Ascending aorta (tissue), 2 donors: ENCODE measurements at regions not wholly inside any gene's neighbourhood (a gene's known extent, or its start where the extent isn't known, plus 50 kb on each side); places are given as distances from the start of the nearest gene placed in this dataset.

Experiments
- DNase-seq, 2 donors: peaks; one replicate each; pipeline ENCODE4 v3.0.0-alpha.2; 2019; ENCODE audit warnings: low spot score in 2 of 2
- H3K27ac ChIP-seq, 2 donors: fragments of 200-600 bp; sonication (generic); one replicate each; pipeline ENCODE4 v1.5.1; 2016 to 2017; ENCODE audit warnings: mild to moderate bottlenecking in 1 of 2
- H3K27me3 ChIP-seq: fragments of 200-600 bp; sonication (generic); one replicate; pipeline ENCODE4 v1.5.1; 2017
- H3K36me3 ChIP-seq, 2 donors: fragments of 200-600 bp; sonication (generic); one replicate each; pipeline ENCODE4 v1.5.1; 2016
- H3K4me1 ChIP-seq, 2 donors: fragments of 200-600 bp; sonication (generic); one replicate each; pipeline ENCODE4 v1.5.1; 2016 to 2017; ENCODE audit warnings: mild to moderate bottlenecking in 1 of 2
- H3K4me3 ChIP-seq, 2 donors: fragments of 200-600 bp; sonication (generic); one replicate each; pipeline ENCODE4 v1.5.1; 2016 to 2017; ENCODE audit warnings: mild to moderate bottlenecking in 1 of 2
- H3K9me3 ChIP-seq, 2 donors: fragments of 200-600 bp; sonication (generic); one replicate each; pipeline ENCODE4 v1.5.1; 2016
- CTCF ChIP-seq, 3 experiments: fragments of 200-600 bp in 2 of 3; fragments of 450-650 bp in 1 of 3; sonication (generic) in 2 of 3; IDR thresholded peaks; one replicate each; pipeline ENCODE4 v1.5.1; 2016 to 2019; ENCODE audit warnings: antibody characterized with exemption in 3 of 3, mild to moderate bottlenecking in 1 of 3, moderate library complexity in 1 of 3
- intact Hi-C: fragments of 100-400 bp; cut with DNase I; formaldehyde crosslinking; loops from one replicate; pipeline ENCODE4 v1.15.1; 2023

- no peak for TF ChIP-seq CTCF (IDR thresholded peaks at IDR 0.05)
- H3K27me3 ChIP-seq = no peaks in the 10 kb centered on the region
- no peaks in the 10 kb centered on the region for H3K36me3 ChIP-seq
- no peak overlapping the region for H3K27ac ChIP-seq
- H3K4me1 ChIP-seq = no peaks in the 10 kb centered on the region
- H3K4me3 ChIP-seq = no peak overlapping the region
- intact Hi-C loops = no loop called here
- no peaks in the 10 kb centered on the region for H3K9me3 ChIP-seq
- DNase-seq = no peak
These were observed 635.6 kb upstream of the SLITRK5 start for GRCh38 chr13:87035526-87035925.

DNA sequence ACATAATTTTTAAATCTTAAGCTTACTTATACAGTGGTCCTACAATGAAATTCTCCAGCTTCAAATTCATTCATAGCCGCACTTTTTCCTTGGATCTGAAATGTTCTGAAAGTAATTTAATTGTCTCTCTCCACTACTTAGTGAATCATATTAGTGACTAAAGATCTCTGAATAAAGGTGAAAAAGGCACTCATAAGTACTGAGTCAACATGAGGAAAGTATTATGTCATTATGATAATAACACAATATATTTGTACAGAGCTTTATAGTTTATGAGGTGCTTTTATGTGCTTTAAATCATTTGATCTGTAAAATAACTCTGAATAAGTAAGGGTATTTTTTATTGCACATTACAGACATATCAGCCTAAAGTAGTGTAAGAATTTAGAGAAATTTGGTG lies 628.2 kb upstream of the SLITRK5 start:
- no peak overlapping the region for H3K27ac ChIP-seq
- H3K9me3 ChIP-seq = no peaks in the 10 kb centered on the region
- no peak for TF ChIP-seq CTCF (IDR thresholded peaks at IDR 0.05)

GRCh38 chr13:87052731-87053130 lies 618.4 kb upstream of the SLITRK5 start:
- no peaks in the 10 kb centered on the region for H3K9me3 ChIP-seq
- DNase-seq = no peak
- no peak for TF ChIP-seq CTCF (IDR thresholded peaks at IDR 0.05)
- intact Hi-C loops = no loop called here
- H3K36me3 ChIP-seq = no peaks in the 10 kb centered on the region
- no peaks in the 10 kb centered on the region for H3K4me1 ChIP-seq
- no peaks in the 10 kb centered on the region for H3K27me3 ChIP-seq
- H3K27ac ChIP-seq = no peak overlapping the region
- no peak overlapping the region for H3K4me3 ChIP-seq

More for the DNA sequence above, 628.2 kb upstream of the SLITRK5 start:
- no peaks in the 10 kb centered on the region for H3K27me3 ChIP-seq
- H3K4me3 ChIP-seq = no peak overlapping the region
- no peaks in the 10 kb centered on the region for H3K36me3 ChIP-seq
- intact Hi-C loops = no loop called here
- DNase-seq = no peak
- no peaks in the 10 kb centered on the region for H3K4me1 ChIP-seq

DNA sequence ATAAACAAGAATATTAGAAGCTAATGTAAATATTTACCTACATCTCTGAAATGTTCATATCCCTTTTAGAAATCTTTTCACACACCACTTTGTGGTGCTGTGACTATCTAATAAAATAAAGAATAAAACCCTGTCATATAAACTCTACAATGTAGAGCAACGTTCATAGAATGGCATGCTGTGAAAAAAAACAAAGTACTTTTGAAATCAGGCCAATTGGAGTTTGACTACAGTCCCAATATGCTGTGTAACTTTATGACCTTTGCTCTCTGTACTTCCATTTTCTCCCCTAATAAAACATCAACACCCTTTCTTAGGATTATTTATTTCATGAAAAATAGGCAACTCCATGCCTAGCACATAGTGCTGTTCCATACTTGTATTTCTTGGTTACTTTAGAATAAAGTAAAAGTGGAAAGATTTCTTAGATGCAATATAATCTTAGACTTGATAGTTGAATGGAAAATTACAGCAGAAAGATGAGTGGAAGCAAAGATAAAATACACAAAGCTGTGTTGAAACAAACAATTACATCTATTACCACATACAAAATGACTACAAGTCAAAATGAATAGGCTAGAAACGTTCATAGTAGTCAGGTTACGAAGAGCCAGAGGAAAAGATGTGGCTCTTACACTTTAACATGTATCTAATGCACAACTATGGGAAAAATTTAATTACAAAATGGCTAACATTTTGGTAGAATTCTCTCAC lies 613.2 kb upstream of the SLITRK5 start:
- Histone ChIP-seq H3K9me3 (no peaks in the 10 kb centered on the region), H3K4me1 (no peaks in the 10 kb centered on the region), H3K36me3 (no peaks in the 10 kb centered on the region), H3K27ac (no peak overlapping the region), H3K4me3 (no peak overlapping the region), H3K27me3 (no peaks in the 10 kb centered on the region)
- no peak for DNase-seq
- no peak for TF ChIP-seq CTCF (IDR thresholded peaks at IDR 0.05)
- intact Hi-C loops = no loop called here

- Histone ChIP-seq H3K36me3 (no peaks in the 10 kb centered on the region), H3K9me3 (no peaks in the 10 kb centered on the region), H3K27me3 (no peaks in the 10 kb centered on the region), H3K4me3 (no peak overlapping the region), H3K27ac (no peak overlapping the region), H3K4me1 (no peaks in the 10 kb centered on the region)
- intact Hi-C loops = no loop called here
- TF ChIP-seq CTCF (IDR thresholded peaks at IDR 0.05) = no peak
- no peak for DNase-seq
These were observed 612.3 kb upstream of the SLITRK5 start for GRCh38 chr13:87058786-87059329.
